LNCAP (cell line): ENCODE measurements at regions not wholly inside any gene's neighbourhood (a gene's known extent, or its start where the extent isn't known, plus 50 kb on each side); places are given as distances from the start of the nearest gene placed in this dataset.

ENCODE experiments used
- CTCF ChIP-seq: fragments of 450-650 bp; IDR thresholded peaks from 2 replicates; pipeline ENCODE4 v1.5.1; 2017; ENCODE audit warnings: mild to moderate bottlenecking

DNA sequence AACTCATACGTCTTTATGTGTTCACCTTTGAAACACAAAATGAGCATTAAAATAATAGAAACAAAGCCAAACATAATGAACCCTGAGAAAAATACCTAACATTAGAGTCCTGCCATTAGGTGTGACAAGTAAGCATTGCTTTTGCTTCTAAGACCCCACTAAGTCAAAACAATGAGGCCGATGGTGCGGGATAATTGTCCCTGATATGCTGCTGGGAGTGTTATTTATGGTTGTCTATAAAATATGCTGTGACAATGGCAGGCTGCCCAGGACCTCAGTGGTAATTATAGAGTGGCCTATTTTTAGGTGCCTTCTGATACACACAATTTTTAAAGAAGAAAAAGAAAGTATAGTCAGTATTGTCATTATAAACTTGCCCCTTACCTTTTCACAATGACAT lies 1423.1 kb downstream of the AMY1C start:
- TF ChIP-seq CTCF, result no peak

DNA sequence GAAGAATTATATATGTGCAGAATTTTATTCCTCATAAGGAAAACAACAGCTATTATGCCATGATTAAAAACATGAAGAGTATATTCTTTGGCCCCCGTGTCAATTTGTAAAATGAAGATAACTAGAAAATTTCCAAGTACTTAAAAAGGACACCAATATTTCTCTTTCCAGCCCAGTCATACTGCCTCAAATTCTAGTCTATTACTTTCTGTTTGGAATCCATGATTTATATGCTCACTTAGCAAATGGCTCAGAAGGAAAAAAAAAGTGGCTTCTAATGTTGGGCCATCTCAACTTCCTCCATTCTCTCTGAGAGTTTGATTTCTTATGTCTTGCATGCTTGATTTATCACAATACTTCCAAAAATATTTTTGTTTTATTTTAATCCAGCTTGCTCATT lies 1431.1 kb downstream of the AMY1C start:
- no peak for TF ChIP-seq CTCF

DNA sequence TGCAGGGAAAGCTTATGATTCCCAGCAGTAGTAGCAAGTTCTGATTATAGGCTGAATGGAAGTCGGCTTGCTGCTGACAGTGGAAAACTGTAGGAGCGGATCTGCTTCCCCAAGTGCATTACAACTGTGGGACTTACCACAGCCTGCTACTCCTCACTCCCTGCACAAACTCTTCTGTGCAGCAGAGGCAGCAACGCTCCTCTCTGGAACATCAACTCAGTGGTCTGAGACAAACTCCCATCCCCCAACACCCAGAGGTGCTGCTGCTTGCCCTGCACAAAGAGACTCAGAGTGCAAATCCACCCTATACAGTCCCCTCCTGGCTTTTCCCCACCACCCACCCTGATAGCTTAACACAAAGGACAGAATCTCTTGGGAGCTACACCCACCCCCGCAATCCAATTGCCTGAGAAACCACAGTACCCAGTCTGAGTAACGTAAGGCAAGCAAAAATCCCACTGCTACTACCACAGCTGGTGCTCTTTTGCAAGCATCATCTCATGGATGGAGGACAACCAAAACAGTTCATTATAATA lies 1455.2 kb downstream of the AMY1C start:
- TF ChIP-seq CTCF, result no peak

GRCh38 chr1:105208581-105208980 lies 1458.9 kb downstream of the AMY1C start:
- no peak for TF ChIP-seq CTCF

DNA sequence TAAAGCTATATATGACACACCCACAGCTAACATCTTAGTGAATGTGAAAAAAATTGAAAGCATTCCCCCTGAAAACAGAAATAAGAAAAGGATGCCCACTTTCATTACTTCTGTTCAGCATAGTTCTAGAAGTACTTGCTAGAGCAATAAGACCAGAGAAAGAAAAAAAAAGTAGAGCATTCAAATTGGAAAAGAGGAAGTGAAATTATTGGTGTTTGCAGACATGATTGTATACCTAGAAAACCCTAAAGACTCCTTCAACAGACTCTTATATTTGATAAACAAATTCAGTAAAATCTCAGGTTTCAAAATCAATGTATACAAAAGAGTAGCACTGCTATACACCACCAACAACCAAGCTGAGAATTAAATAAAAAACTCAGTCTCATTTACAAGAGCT lies 1461.0 kb downstream of the AMY1C start:
- no peak for TF ChIP-seq CTCF

GRCh38 chr1:105231378-105231777 lies 1481.7 kb downstream of the AMY1C start:
- no peak for TF ChIP-seq CTCF

- no peak for TF ChIP-seq CTCF
Observed at GRCh38 chr1:105243411-105243810, 1493.7 kb downstream of the AMY1C start.

DNA sequence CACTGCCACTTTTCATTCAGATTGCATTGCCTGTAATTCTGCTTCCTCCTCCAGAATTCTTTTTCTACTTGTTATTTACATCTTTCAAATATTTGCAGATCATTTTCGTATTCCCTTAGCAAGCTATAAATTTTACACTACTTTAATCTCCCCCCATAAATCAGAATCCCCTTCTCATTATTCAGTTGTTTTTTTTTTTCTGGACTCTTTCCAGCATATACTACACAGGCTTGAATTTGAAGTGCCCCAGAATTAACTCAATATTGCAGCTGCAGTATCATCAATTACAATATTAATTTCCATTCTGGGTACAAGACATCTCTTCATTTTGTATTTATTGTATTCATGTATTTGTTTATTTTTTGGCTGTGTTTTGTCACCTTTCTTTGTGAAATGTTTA lies 1494.3 kb downstream of the AMY1C start:
- no peak for TF ChIP-seq CTCF
